Suprapubic skin (tissue), 4 donors: ENCODE measurements at regions not wholly inside any gene's neighbourhood (a gene's known extent, or its start where the extent isn't known, plus 50 kb on each side); places are given as distances from the start of the nearest gene placed in this dataset.

Experiments
- DNase-seq, 2 donors: peaks; one replicate each; pipeline ENCODE4 v3.0.0-alpha.2; 2019; ENCODE audit warnings: low spot score in 2 of 2
- H3K27ac ChIP-seq: fragments of 200-600 bp; sonication (generic); one replicate; pipeline ENCODE4 v1.5.1; 2019
- H3K27me3 ChIP-seq: fragments of 200-600 bp; sonication (generic); one replicate; pipeline ENCODE4 v1.5.1; 2019
- H3K36me3 ChIP-seq: fragments of 200-600 bp; sonication (generic); one replicate; pipeline ENCODE4 v1.5.1; 2019
- H3K4me1 ChIP-seq: fragments of 200-600 bp; sonication (generic); one replicate; pipeline ENCODE4 v1.5.1; 2019
- H3K4me3 ChIP-seq: fragments of 200-600 bp; sonication (generic); one replicate; pipeline ENCODE4 v1.5.1; 2019; ENCODE audit warnings: mild to moderate bottlenecking
- H3K9me3 ChIP-seq: fragments of 200-600 bp; sonication (generic); one replicate; pipeline ENCODE4 v1.5.1; 2019
- CTCF ChIP-seq, 2 donors: fragments of 200-600 bp in 1 of 2; fragments of 450-650 bp in 1 of 2; sonication (generic) in 1 of 2; IDR thresholded peaks; one replicate each; pipeline ENCODE4 v1.5.1; 2016 to 2019; ENCODE audit warnings: antibody characterized with exemption in 2 of 2, mild to moderate bottlenecking in 1 of 2, moderate library complexity in 1 of 2
- EP300 ChIP-seq: sonication (generic); formaldehyde crosslinking; IDR thresholded peaks from one replicate; pipeline ENCODE4 v1.6.1; 2017; ENCODE audit warnings: antibody characterized with exemption
- POLR2A ChIP-seq, 2 donors: fragments of 450-650 bp; IDR thresholded peaks; one replicate each; pipeline ENCODE4 v1.6.1; 2017; ENCODE audit warnings: antibody characterized with exemption in 2 of 2, mild to moderate bottlenecking in 2 of 2, moderate library complexity in 2 of 2
- POLR2AphosphoS5 ChIP-seq, 3 donors: sonication (generic); formaldehyde crosslinking; IDR thresholded peaks; one replicate each; pipeline ENCODE4 v1.6.1; 2017; ENCODE audit warnings: antibody characterized with exemption in 3 of 3
- WGBS: methylation state at CpG from one replicate; pipeline ENCODE4 v1.1.5; 2018; 5-methylcytosine and 5-hydroxymethylcytosine counted together

DNA sequence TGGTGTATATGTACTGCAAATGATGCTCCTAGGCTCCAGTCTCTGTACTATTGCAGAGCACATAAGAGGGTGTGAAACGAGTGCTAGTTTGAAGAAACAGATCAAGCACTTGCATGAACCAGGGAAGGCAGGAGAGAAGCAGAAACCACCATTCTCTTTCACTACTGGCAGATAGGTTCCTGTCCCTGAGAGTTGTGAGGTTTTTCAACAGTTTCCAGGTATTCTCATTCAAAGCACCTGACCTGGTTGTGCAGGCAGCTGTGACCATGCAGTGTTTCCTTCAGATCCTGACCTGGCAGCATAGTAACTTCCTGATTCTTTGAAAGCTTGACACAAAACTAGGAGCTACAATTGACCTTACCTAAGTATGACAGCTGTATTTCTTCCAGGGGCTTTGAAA, 164.9 kb downstream of the UFM1 start:
- Histone ChIP-seq H3K4me1 (no peaks in the 10 kb centered on the region), H3K4me3 (no peak overlapping the region), H3K36me3 (no peaks in the 10 kb centered on the region), H3K27ac (no peak overlapping the region), H3K27me3 (no peaks in the 10 kb centered on the region), H3K9me3 (no peaks in the 10 kb centered on the region)
- WGBS: 58% methylated on average over 1 of the region's 1 CpG
- DNase-seq: no peak
- TF ChIP-seq POLR2A (IDR thresholded peaks at IDR 0.05): no peak
- no peak for TF ChIP-seq CTCF (IDR thresholded peaks at IDR 0.05)
- TF ChIP-seq POLR2AphosphoS5 (IDR thresholded peaks at IDR 0.05): no peak
- no peak for TF ChIP-seq EP300

- TF ChIP-seq POLR2A (IDR thresholded peaks at IDR 0.05) (no peak), CTCF (IDR thresholded peaks at IDR 0.05) (no peak), EP300 (no peak), POLR2AphosphoS5 (IDR thresholded peaks at IDR 0.05) (no peak)
- Histone ChIP-seq H3K27me3 (no peaks in the 10 kb centered on the region), H3K4me3 (no peak overlapping the region), H3K27ac (no peak overlapping the region), H3K9me3 (no peaks in the 10 kb centered on the region), H3K4me1 (no peaks in the 10 kb centered on the region), H3K36me3 (no peaks in the 10 kb centered on the region)
- no peak for DNase-seq
- 71% methylated on average over 4 of the region's 4 CpGs for WGBS
Observed at GRCh38 chr13:38518328-38518727, 168.5 kb upstream of the FREM2 start.

DNA sequence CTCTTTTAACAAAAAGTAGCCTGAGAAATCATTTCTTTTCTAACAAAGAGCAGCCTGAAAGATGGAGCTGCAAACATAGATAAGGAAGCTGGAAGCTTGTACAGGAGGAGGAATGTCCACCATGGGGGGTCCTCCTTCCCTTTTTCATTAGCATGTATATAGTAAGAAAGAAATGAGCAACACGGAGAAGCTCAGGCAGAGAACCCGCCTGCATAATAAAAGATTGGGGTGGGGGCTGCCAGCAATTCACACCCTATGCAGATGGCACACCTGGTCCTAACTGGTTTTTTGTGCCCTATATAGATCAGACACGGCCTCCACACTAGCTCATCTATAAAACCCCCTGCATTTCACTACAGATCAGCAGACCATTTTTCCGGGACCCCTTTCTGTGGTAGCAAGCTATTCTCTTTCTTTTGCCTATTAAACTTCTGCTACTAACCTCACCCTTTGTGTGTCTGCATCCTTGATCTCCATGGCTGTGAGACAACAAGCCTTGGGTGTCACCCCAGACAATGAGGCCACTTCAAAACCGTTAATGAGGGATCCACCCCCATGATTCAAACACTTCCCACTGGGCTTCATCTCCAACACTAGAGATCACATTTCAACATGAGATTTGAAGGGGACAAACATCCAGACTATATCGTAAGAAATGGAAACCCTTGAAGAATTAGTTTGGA, 167.5 kb upstream of the FREM2 start:
- 71% methylated on average over 6 of the region's 6 CpGs for WGBS
- DNase-seq: no peak
- Histone ChIP-seq H3K36me3 (no peaks in the 10 kb centered on the region), H3K27me3 (no peaks in the 10 kb centered on the region), H3K9me3 (no peaks in the 10 kb centered on the region), H3K27ac (no peak overlapping the region), H3K4me1 (no peaks in the 10 kb centered on the region), H3K4me3 (no peak overlapping the region)
- TF ChIP-seq POLR2A (IDR thresholded peaks at IDR 0.05): no peak
- no peak for TF ChIP-seq POLR2AphosphoS5 (IDR thresholded peaks at IDR 0.05)
- TF ChIP-seq EP300: no peak
- TF ChIP-seq CTCF (IDR thresholded peaks at IDR 0.05): no peak

GRCh38 chr13:38520041-38520440, 166.8 kb upstream of the FREM2 start:
- WGBS: 52% methylated on average over 5 of the region's 5 CpGs

DNA sequence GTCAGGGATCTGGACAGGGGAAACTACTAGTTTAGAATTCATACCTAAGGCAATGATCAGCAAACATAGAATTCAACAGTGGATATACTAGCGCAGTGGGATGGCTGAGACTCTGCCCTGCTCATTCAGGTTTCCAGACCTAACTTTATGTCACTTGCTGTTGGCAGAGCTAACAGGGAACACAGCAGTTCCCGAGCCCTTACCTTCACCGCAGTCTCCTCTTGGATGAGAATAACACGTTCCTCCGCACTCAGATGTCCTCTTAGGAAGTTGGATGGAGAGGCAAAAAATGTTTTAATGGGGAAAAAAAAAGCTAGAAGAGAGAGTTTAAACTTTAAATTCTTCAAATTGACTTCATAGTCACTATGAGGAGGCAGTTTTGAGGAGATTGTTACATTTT, 159.7 kb upstream of the FREM2 start:
- TF ChIP-seq POLR2AphosphoS5 (IDR thresholded peaks at IDR 0.05): no peak
- no peak for TF ChIP-seq EP300
- no peak for TF ChIP-seq CTCF (IDR thresholded peaks at IDR 0.05)
- no peak for TF ChIP-seq POLR2A (IDR thresholded peaks at IDR 0.05)
- no peaks in the 10 kb centered on the region for H3K9me3 ChIP-seq
- no peak for DNase-seq
- H3K27ac ChIP-seq: no peak overlapping the region
- H3K4me3 ChIP-seq: no peak overlapping the region
- no peaks in the 10 kb centered on the region for H3K36me3 ChIP-seq
- no peaks in the 10 kb centered on the region for H3K27me3 ChIP-seq
- WGBS: 64% methylated on average over 5 of the region's 5 CpGs
- H3K4me1 ChIP-seq: no peaks in the 10 kb centered on the region

More at GRCh38 chr13:38520041-38520440, 166.8 kb upstream of the FREM2 start:
- DNase-seq: no peak
- TF ChIP-seq POLR2AphosphoS5 (IDR thresholded peaks at IDR 0.05) (no peak), POLR2A (IDR thresholded peaks at IDR 0.05) (no peak), CTCF (IDR thresholded peaks at IDR 0.05) (no peak), EP300 (no peak)
- no peak overlapping the region for H3K27ac ChIP-seq
- H3K4me3 ChIP-seq: no peak overlapping the region
- H3K9me3 ChIP-seq: no peaks in the 10 kb centered on the region
- no peaks in the 10 kb centered on the region for H3K27me3 ChIP-seq
- no peaks in the 10 kb centered on the region for H3K36me3 ChIP-seq
- no peaks in the 10 kb centered on the region for H3K4me1 ChIP-seq
